ENCODE measurements at regions not wholly inside any gene's neighbourhood (a gene's known extent, or its start where the extent isn't known, plus 50 kb on each side); places are given as distances from the start of the nearest gene placed in this dataset.

DNA sequence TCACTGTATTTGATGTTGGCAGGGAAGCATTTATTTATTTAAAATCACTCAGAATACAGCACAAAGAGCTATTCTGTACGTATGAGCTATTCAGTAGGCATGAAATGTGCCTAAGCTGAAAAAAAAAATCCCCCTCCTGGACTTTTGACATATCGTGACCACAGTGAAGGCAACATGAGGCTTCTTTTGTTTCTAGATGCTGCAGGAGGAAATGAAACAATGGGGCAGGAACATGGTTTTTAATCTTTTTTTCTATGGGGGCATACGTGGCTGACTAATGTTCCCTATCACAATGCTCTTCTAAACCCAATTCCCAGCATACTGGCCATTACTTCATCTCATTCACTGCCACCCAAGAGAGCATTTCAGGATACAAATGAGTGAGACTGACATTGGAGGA is 191.0 kb upstream of the PMFBP1 start:
- no peaks in the 10 kb centered on the region for H3K27me3 ChIP-seq
- no peaks in the 10 kb centered on the region for H3K4me1 ChIP-seq (ENCODE audit: insufficient read depth)
- WGBS, 3 donors = 80 to 82% (median 81%) methylated on average over 3 of the region's 3 CpGs
- no peak overlapping the region for H3K4me3 ChIP-seq
- no peaks in the 10 kb centered on the region for H3K9me3 ChIP-seq
- no peak for TF ChIP-seq EP300 (IDR thresholded peaks at IDR 0.05)
- TF ChIP-seq, protein P1, sequence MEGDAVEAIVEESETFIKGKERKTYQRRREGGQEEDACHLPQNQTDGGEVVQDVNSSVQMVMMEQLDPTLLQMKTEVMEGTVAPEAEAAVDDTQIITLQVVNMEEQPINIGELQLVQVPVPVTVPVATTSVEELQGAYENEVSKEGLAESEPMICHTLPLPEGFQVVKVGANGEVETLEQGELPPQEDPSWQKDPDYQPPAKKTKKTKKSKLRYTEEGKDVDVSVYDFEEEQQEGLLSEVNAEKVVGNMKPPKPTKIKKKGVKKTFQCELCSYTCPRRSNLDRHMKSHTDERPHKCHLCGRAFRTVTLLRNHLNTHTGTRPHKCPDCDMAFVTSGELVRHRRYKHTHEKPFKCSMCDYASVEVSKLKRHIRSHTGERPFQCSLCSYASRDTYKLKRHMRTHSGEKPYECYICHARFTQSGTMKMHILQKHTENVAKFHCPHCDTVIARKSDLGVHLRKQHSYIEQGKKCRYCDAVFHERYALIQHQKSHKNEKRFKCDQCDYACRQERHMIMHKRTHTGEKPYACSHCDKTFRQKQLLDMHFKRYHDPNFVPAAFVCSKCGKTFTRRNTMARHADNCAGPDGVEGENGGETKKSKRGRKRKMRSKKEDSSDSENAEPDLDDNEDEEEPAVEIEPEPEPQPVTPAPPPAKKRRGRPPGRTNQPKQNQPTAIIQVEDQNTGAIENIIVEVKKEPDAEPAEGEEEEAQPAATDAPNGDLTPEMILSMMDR (IDR thresholded peaks at IDR 0.05) = no peak
- no peaks in the 10 kb centered on the region for H3K36me3 ChIP-seq
- intact Hi-C loops (cut with DNase I) = no loop called here
- DNase-seq = no peak
- no peak overlapping the region for H3K27ac ChIP-seq

GRCh38 chr16:72362476-72362875 is 190.5 kb upstream of the PMFBP1 start:
- Histone ChIP-seq H3K4me1 (ENCODE audit: insufficient read depth) (no peaks in the 10 kb centered on the region), H3K27me3 (no peaks in the 10 kb centered on the region), H3K27ac (no peak overlapping the region), H3K9me3 (no peaks in the 10 kb centered on the region), H3K4me3 (no peak overlapping the region), H3K36me3 (no peaks in the 10 kb centered on the region)
- WGBS, 3 donors = 92 to 93% (median 93%) methylated on average over 4 of the region's 4 CpGs
- TF ChIP-seq EP300 (IDR thresholded peaks at IDR 0.05) (no peak), POLR2A (IDR thresholded peaks at IDR 0.05) (no peak)
- TF ChIP-seq, protein P1 (IDR thresholded peaks at IDR 0.05) = no peak
- intact Hi-C loops (cut with DNase I) = no loop called here
- no peak for DNase-seq

GRCh38 chr16:72357910-72358309 is 186.0 kb upstream of the PMFBP1 start:
- no peaks in the 10 kb centered on the region for H3K9me3 ChIP-seq
- intact Hi-C loops (cut with DNase I) = no loop called here
- 34 to 44% (median 41%) methylated on average over 6 of the region's 6 CpGs for WGBS, 3 donors

GRCh38 chr16:72355561-72355960 is 183.6 kb upstream of the PMFBP1 start:
- no peak for DNase-seq
- 85 to 92% (median 86%) methylated on average over 2 of the region's 2 CpGs for WGBS, 3 donors
- Histone ChIP-seq H3K27me3 (no peaks in the 10 kb centered on the region), H3K9me3 (no peaks in the 10 kb centered on the region), H3K27ac (no peak overlapping the region), H3K36me3 (no peaks in the 10 kb centered on the region), H3K4me1 (ENCODE audit: insufficient read depth) (no peaks in the 10 kb centered on the region), H3K4me3 (no peak overlapping the region)
- TF ChIP-seq EP300 (IDR thresholded peaks at IDR 0.05) = no peak
- TF ChIP-seq, protein P1 (IDR thresholded peaks at IDR 0.05) = no peak
- TF ChIP-seq POLR2A (IDR thresholded peaks at IDR 0.05) = no peak
- intact Hi-C loops (cut with DNase I) = no loop called here

More at GRCh38 chr16:72357910-72358309, 186.0 kb upstream of the PMFBP1 start:
- Histone ChIP-seq H3K27me3 (no peaks in the 10 kb centered on the region), H3K36me3 (no peaks in the 10 kb centered on the region), H3K4me1 (ENCODE audit: insufficient read depth) (no peaks in the 10 kb centered on the region), H3K27ac (no peak overlapping the region), H3K4me3 (no peak overlapping the region)
- TF ChIP-seq POLR2A (IDR thresholded peaks at IDR 0.05) (no peak), EP300 (IDR thresholded peaks at IDR 0.05) (no peak)
- TF ChIP-seq, protein P1 (IDR thresholded peaks at IDR 0.05) = no peak
- DNase-seq = no peak

DNA sequence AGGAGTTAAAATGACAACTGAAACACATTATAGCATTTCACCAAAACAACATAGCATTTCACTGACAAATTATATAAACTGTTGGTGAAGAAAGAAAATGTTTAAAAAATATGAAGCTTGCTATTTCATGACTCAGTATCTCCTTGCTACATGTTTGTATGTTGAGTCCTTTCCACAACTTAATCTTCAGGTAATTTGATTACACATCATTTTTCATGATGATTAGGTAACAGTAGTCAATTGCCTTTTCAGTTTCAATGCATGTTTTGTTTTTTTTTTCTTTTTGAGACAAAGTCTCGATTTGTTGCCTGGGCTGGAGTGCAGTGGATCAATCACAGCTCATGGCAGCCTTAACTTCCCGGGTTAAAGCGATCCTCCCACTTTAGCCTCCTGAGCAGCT is 177.8 kb upstream of the PMFBP1 start:
- Histone ChIP-seq H3K9me3 (no peaks in the 10 kb centered on the region), H3K27me3 (peaks cover 3% of the 10 kb centered on the region), H3K4me1 (ENCODE audit: insufficient read depth) (no peaks in the 10 kb centered on the region), H3K4me3 (no peak overlapping the region), H3K27ac (no peak overlapping the region), H3K36me3 (no peaks in the 10 kb centered on the region)
- DNase-seq = no peak
- intact Hi-C loops (cut with DNase I) = no loop called here
- no peak for TF ChIP-seq EP300 (IDR thresholded peaks at IDR 0.05)
- TF ChIP-seq, protein P1 (IDR thresholded peaks at IDR 0.05) = no peak
- no peak for TF ChIP-seq POLR2A (IDR thresholded peaks at IDR 0.05)
- 81 to 90% (median 89%) methylated on average over 3 of the region's 3 CpGs for WGBS, 3 donors
